Suppressor macrophage treated with lipopolysaccharide for 1 hour (primary cell): ENCODE measurements at regions not wholly inside any gene's neighbourhood (a gene's known extent, or its start where the extent isn't known, plus 50 kb on each side); places are given as distances from the start of the nearest gene placed in this dataset.
"Not testable (repeated sequence)": the region's sequence is repeated elsewhere in the genome, so short reads cannot be mapped to it uniquely, and the experiment has no call there.

Source experiments
- DNase-seq, 3 donors: peaks; one replicate each; pipeline ENCODE4 v3.0.0-alpha.2; 2020 to 2022

GRCh38 chr14:104389326-104390220 lies 190.0 kb upstream of the C14orf180 start:
- DNase-seq, result no peak

- DNase-seq, result no peak
Measured at GRCh38 chr14:104390221-104390931, 189.2 kb upstream of the C14orf180 start.

- DNase-seq, result no peak
Measured at GRCh38 chr14:104390941-104391901, 188.3 kb upstream of the C14orf180 start.

- no peak for DNase-seq
Measured at GRCh38 chr14:104392001-104392395, 187.6 kb upstream of the C14orf180 start.

GRCh38 chr14:104392396-104393198 lies 187.0 kb upstream of the C14orf180 start:
- no peak for DNase-seq

- no peak for DNase-seq
Measured at GRCh38 chr14:104393199-104393897, 186.2 kb upstream of the C14orf180 start.

GRCh38 chr14:104393898-104394381 lies 185.6 kb upstream of the C14orf180 start:
- DNase-seq, result peak in 1 of 3 donors; percentile 1

- no peak for DNase-seq
Measured at GRCh38 chr14:104394409-104394851, 185.1 kb upstream of the C14orf180 start.

GRCh38 chr14:104395276-104395675 lies 184.3 kb upstream of the C14orf180 start:
- DNase-seq, result no peak

GRCh38 chr14:104395941-104396681 lies 183.5 kb upstream of the C14orf180 start:
- DNase-seq, result no peak

- DNase-seq, result no peak
Measured at GRCh38 chr14:104396682-104397470, 182.7 kb upstream of the C14orf180 start.

GRCh38 chr14:104397956-104398355 lies 181.6 kb upstream of the C14orf180 start:
- no peak for DNase-seq

GRCh38 chr14:104398656-104399055 lies 180.9 kb upstream of the C14orf180 start:
- DNase-seq, result no peak

- no peak for DNase-seq
Measured at GRCh38 chr14:104399432-104400155, 180.0 kb upstream of the C14orf180 start.

GRCh38 chr14:104400355-104400754 lies 179.2 kb upstream of the C14orf180 start:
- no peak for DNase-seq

- DNase-seq, result no peak
Measured at GRCh38 chr14:104401785-104402184, 177.8 kb upstream of the C14orf180 start.

GRCh38 chr14:104402303-104402702 lies 177.3 kb upstream of the C14orf180 start:
- DNase-seq, result not testable (repeated sequence)

- no peak for DNase-seq
Measured at GRCh38 chr14:104403421-104404220, 175.9 kb upstream of the C14orf180 start.
